HG03039 (cell line): ENCODE measurements at regions not wholly inside any gene's neighbourhood (a gene's known extent, or its start where the extent isn't known, plus 50 kb on each side); places are given as distances from the start of the nearest gene placed in this dataset.
"Not testable (repeated sequence)": the region's sequence is repeated elsewhere in the genome, so short reads cannot be mapped to it uniquely, and the experiment has no call there.

ENCODE experiments used
- ATAC-seq: cut with Tn5 transposase; IDR thresholded peaks from one replicate; pipeline ENCODE4 v1.9.1; 2021; ENCODE audit warnings: mild to moderate bottlenecking, moderate library complexity; ENCODE audit not compliant: unreplicated experiment

GRCh38 chr9:13942695-13943094 lies 371.2 kb downstream of the NFIB start:
- ATAC-seq: no peak

- no peak for ATAC-seq
Observed at GRCh38 chr9:13942201-13942600, 371.7 kb downstream of the NFIB start.

GRCh38 chr9:13941714-13942113 lies 372.2 kb downstream of the NFIB start:
- no peak for ATAC-seq

- ATAC-seq: no peak
Observed at GRCh38 chr9:13939701-13940490, 374.0 kb downstream of the NFIB start.

- no peak for ATAC-seq
Observed at GRCh38 chr9:13939134-13939533, 374.8 kb downstream of the NFIB start.

- ATAC-seq: no peak
Observed at GRCh38 chr9:13934416-13934815, 379.5 kb downstream of the NFIB start.

- no peak for ATAC-seq
Observed at GRCh38 chr9:13933268-13933656, 380.7 kb downstream of the NFIB start.

GRCh38 chr9:13932528-13933267 lies 381.2 kb downstream of the NFIB start:
- ATAC-seq: no peak

GRCh38 chr9:13929013-13929412 lies 384.9 kb downstream of the NFIB start:
- ATAC-seq: no peak

GRCh38 chr9:13923381-13923780 lies 390.6 kb downstream of the NFIB start:
- no peak for ATAC-seq

- ATAC-seq: no peak
Observed at GRCh38 chr9:13920557-13920956, 393.4 kb downstream of the NFIB start.

GRCh38 chr9:13919401-13919800 lies 394.5 kb downstream of the NFIB start:
- ATAC-seq: no peak

- no peak for ATAC-seq
Observed at GRCh38 chr9:13917534-13917933, 396.4 kb downstream of the NFIB start.

GRCh38 chr9:13915591-13916301 lies 398.2 kb downstream of the NFIB start:
- no peak for ATAC-seq

- ATAC-seq: no peak
Observed at GRCh38 chr9:13915131-13915530, 398.8 kb downstream of the NFIB start.

- ATAC-seq: no peak
Observed at GRCh38 chr9:13911473-13911872, 402.5 kb downstream of the NFIB start.

GRCh38 chr9:13907842-13908241 lies 406.1 kb downstream of the NFIB start:
- ATAC-seq: not testable (repeated sequence)

- ATAC-seq: no peak
Observed at GRCh38 chr9:13904746-13905145, 409.2 kb downstream of the NFIB start.

GRCh38 chr9:13904311-13904710 lies 409.6 kb downstream of the NFIB start:
- no peak for ATAC-seq

- no peak for ATAC-seq
Observed at GRCh38 chr9:13902286-13903066, 411.5 kb downstream of the NFIB start.

GRCh38 chr9:13901176-13901575 lies 412.8 kb downstream of the NFIB start:
- no peak for ATAC-seq
